ENCODE measurements at regions not wholly inside any gene's neighbourhood (a gene's known extent, or its start where the extent isn't known, plus 50 kb on each side); places are given as distances from the start of the nearest gene placed in this dataset.

DNA sequence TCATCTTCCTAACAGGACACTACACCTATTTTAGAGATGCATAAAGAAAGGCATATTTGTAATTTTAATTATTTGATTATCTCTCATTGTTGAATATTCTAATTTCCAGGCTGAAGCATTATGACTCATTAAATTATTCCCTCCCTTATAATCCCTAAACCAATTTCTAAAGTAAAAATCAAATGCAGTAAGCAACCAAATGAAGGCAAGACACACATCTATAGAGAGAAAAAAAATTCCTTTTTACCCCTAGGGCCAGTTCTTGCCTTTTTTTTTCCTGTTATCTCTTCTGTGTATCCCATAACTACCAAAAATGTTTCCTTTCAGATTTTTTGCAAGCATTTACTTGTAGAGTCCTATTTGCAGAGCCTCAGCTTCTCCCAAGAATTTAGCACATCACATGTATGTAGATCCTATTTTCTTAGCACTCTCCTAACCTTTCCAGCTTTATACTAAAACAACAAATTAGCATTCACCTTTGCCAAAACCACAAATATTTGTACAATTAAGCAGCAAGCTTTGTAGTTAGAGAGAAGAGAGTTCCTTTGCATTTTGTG, 177.9 kb downstream of the SATB1 start:
- DNase-seq (ENCODE audit: insufficient read length, low spot score): no peak
- TF ChIP-seq, protein P1, sequence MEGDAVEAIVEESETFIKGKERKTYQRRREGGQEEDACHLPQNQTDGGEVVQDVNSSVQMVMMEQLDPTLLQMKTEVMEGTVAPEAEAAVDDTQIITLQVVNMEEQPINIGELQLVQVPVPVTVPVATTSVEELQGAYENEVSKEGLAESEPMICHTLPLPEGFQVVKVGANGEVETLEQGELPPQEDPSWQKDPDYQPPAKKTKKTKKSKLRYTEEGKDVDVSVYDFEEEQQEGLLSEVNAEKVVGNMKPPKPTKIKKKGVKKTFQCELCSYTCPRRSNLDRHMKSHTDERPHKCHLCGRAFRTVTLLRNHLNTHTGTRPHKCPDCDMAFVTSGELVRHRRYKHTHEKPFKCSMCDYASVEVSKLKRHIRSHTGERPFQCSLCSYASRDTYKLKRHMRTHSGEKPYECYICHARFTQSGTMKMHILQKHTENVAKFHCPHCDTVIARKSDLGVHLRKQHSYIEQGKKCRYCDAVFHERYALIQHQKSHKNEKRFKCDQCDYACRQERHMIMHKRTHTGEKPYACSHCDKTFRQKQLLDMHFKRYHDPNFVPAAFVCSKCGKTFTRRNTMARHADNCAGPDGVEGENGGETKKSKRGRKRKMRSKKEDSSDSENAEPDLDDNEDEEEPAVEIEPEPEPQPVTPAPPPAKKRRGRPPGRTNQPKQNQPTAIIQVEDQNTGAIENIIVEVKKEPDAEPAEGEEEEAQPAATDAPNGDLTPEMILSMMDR (IDR thresholded peaks at IDR 0.05; ENCODE audit: insufficient read depth, missing control alignments): no peak
- FAIRE-seq: no peak

DNA sequence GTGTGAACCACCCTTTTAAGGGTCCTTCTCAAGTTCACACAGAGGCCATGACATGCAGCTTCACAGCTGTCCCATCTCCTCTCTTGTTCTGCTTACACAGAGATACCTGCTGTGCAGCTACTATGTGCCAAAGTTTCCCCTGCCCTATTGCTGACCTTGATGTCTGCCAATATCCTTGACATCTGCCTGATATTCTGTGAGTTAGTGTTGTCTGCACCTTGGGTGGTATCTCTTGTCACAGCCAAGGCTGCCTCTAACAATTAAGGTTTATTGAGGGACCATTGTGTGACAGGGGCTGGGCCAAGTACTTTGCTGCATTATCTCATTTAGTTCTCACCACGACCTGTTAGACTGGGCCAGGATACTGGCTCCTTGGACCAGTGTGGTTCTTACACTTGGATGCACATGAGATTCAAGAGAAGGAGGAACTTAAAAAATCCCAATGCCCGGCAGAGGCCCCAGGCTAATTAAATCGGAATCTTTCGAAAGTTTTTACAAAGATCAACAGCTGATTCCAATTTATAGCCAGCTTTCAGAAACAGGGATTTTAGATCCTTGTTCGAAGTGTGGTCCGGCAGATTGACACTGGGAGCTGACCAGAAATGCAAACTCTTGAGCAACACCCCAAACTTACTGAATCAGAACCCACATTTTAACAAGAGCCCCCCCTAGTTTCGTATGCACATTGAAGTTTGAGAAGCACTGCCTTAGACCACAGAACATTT, 178.6 kb downstream of the SATB1 start:
- DNase-seq (ENCODE audit: insufficient read length, low spot score): no peak
- TF ChIP-seq, protein P1 (IDR thresholded peaks at IDR 0.05; ENCODE audit: insufficient read depth, missing control alignments): no peak
- no peak for FAIRE-seq

DNA sequence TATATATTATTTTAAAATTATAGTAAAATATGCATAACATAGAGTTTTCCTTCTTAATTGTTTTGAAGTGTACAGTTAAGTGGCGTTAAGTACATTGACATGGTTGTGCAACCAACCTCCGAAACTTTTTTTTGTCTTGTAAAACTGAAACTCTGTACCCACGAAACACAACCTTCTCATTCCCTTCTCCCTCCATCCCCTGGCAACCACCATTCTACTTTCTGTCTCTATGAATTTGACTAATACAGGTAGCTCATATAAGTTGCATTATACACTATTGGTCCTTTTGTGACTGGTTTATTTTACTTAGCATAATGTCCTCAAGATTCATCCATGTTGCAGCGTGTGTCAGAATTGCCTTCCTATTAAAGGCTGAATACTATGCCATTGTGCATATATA, 179.4 kb downstream of the SATB1 start:
- TF ChIP-seq, protein P1 (IDR thresholded peaks at IDR 0.05; ENCODE audit: insufficient read depth, missing control alignments): no peak
- FAIRE-seq (no peak), DNase-seq (ENCODE audit: insufficient read length, low spot score) (no peak)

DNA sequence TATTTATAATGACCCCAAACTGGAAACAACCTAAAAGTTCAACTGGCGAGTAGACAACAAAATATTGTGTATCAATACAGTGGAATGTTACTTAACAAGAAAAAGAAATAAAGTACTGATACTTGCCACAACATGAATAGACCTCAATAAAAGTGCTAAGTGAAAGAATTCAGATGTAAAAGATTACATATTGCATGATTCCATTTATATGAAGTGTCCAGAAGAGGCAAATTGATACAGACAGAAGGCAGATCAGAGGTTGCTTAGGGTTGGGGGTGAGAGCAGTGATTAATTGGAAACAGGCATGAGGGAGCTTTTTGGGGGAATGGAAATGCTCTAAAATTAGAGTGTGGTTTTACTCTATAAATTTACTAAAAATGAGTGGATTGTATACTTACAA, 183.3 kb downstream of the SATB1 start:
- no peak for FAIRE-seq
- no peak for DNase-seq (ENCODE audit: insufficient read length, low spot score)
- TF ChIP-seq, protein P1 (IDR thresholded peaks at IDR 0.05; ENCODE audit: insufficient read depth, missing control alignments): no peak

DNA sequence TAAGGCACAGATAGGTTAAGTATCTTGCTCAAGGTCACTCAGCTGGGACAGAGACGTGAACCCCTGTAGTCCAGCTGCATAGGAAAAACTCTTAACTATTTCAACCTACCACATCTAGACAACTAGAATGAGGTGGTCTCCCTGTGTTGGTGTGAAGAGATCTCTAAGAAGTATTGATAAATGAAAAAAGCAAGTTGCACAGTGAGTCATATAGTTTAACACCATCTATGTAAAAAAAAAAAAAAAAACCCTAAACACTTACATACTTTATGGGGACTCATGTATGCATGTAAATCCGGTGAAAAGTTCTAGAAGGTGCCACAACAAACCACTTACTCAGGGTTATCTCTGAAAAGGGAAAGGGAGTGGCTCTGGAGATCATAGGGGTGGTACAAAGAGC, 185.5 kb downstream of the SATB1 start:
- no peak for DNase-seq (ENCODE audit: insufficient read length, low spot score)
- TF ChIP-seq, protein P1 (IDR thresholded peaks at IDR 0.05; ENCODE audit: insufficient read depth, missing control alignments): no peak
- FAIRE-seq: no peak

DNA sequence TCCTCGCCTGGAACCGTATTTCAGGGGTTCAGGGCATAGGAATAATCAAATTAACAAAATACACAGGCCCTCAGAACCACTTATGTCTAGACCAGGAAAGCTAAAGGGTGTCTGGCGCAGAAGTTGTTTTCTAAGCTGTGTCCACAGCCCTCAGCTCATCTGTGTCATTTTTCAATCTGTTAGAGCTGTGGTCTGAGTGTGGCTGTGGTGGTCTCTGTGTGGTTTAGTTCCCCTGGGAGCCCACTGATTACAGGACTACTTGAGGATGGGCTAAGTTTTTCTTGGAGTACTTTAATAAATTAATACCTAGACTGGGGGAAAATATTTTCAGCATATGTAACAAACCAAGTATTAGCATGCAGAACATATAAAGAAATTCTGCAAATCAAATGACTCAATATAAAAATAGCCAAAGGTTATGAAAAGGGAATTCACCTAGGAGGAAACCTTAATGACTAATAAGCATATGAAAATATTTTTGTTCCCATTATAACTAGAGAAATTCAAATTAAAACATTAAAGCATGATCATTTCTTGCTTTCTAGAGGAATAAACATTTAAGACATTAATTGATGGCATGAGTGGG, 186.3 kb downstream of the SATB1 start:
- no peak for FAIRE-seq
- no peak for DNase-seq (ENCODE audit: insufficient read length, low spot score)
- TF ChIP-seq, protein P1 (IDR thresholded peaks at IDR 0.05; ENCODE audit: insufficient read depth, missing control alignments): no peak

DNA sequence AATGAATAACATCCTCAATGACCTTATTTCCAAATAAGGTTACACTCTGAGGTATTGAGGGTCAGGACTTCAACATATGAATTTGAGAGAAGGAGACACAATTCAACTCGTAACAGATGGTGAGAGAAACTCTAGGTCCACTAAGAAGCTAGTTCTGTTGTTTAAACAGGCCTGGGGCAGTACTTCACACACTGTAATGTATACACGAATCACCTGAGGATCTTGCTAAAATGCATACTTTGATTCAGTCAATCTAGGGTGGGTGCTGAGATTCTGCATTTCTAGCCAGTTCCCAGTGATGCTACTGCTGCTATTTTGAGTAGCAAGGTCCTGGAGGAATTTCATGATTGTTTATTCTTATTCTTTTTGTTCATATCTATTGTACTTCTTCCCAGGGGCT, 186.8 kb downstream of the SATB1 start:
- FAIRE-seq (no peak), DNase-seq (ENCODE audit: insufficient read length, low spot score) (no peak)
- TF ChIP-seq, protein P1 (IDR thresholded peaks at IDR 0.05; ENCODE audit: insufficient read depth, missing control alignments): no peak

Measured in D721Med (cell line).